Activated T-cell treated with anti-CD3 and anti-CD28 coated beads, Interleukin-2, amount 50 U/mL, for 48 hours (primary cell): ENCODE measurements at regions not wholly inside any gene's neighbourhood (a gene's known extent, or its start where the extent isn't known, plus 50 kb on each side); places are given as distances from the start of the nearest gene placed in this dataset.
"Not testable (repeated sequence)": the region's sequence is repeated elsewhere in the genome, so short reads cannot be mapped to it uniquely, and the experiment has no call there.

Experiments
- DNase-seq, 2 experiments: peaks; one replicate each; pipeline ENCODE4 v3.0.0-alpha.2; 2020

DNA sequence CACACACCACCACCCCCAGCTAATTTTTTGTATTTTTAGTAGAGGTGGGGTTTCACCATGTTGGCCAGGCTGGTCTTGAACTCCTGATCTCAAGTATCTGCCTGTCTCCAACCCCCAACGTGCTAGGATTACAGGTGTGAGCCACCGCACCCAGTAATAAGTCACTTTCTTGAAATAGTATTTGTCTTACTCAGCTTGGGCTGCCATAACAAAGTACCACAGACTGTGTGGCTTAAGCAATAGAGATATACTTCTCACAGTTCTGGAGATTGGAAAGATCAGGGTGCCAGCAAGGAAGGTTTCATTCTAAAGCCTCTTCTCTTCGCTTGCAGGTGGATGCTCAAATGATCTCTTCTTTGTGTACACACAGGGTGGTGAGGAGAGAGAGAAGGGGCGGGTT is 99.8 kb downstream of the ARRDC3 start:
- no peak for DNase-seq

DNA sequence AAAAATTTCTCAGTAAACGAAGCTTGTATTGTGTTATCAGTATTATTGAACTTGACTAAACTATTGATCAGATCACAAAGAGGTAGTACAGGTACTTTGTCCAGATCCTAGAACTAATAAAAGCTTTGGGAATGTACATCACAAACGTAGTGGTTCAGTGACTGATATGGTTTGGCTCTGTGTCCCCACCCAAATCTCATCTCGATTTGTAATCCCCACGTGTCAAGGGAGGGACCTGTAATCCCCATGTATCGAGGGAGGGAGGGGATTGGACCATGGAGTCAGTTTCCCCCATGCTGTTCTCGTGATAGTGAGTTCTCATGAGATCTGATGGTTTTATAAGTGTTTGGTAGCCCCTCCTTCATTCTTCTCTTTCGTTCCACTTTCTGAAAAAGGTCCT is 100.9 kb downstream of the ARRDC3 start:
- no peak for DNase-seq

DNA sequence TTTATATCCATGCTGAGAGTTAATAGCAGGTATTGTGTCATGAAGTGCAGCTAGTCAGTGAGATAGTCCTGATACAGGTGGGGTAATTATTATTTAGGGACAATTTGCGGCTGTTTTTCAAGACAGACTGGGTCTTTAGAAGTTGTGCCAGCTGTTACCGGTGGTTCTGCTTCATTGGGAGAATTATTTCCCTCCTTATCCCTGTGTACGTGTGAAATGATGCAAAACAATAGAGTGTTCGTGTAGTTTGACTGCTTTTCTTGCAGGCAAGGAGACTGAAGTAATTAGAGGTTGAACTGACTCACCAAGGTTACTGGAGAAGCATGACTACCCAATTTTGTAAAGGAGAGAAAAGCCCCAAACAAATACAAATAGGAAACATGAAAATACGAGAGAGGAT is 101.7 kb downstream of the ARRDC3 start:
- DNase-seq: no peak

DNA sequence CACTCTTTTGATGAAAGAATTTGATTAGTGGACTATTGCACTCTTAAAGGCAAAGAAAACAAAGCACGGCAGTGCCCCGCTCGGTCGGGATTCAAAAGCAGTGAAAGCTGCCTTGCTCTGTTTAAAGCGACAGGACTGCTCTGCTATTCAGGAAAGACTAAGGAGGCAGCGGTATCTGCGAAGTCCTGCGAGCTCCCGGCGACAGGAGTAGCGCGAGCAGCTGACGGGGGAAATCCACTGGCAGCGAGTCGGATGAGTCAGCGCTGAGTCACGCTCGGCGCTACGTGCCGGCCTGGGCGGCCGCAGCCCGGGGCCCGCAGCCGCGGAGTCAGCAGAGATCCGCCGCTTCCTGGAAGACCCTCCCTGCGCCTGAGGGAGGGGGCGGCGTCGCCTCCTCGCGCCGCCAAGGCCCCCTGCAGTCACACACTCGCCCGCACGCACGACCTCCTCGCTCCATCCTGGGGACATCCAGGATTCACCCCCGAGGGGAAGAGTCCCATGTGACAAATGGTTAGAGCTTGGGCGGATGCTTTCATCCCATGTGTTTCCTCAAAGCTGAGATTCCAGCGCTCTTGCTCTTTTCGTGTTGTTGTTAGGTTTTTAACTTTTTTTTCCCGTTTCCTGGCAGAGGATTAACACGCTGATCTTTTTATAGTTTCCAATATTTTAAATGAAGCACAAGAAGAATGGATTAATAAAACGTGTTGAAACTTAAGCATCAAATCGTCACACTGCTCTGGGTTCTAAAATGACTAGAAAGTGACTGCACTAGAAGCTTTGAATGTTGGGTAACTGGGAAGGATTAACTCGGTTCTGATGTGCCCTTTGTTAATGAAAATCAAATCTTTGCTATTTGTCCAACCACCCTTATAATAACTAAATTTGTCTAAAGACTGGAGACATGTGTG is 102.5 kb downstream of the ARRDC3 start:
- DNase-seq: peak; percentile 92 to 95

DNA sequence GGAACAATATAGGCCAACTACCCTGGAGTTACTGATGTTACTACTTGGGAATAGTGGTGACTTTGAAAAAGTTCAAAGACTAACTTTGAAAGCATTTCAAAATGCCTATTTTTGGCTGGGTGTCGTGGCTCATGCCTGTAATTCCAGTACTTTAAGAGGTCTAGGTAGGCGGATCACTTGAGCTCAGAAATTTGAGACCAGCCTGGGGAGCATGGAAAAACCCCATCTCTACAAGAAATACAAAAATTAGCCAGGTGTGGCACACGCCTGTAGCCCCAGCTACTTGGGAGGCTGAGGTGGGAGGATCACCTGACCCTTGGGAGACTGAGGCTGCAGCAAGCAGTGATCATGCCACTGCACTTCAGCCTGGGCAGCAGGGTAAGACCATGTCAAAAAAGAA is 105.3 kb downstream of the ARRDC3 start:
- DNase-seq: no peak

- no peak for DNase-seq
Measured at GRCh38 chr5:91277093-91277626, 106.0 kb downstream of the ARRDC3 start.

- DNase-seq: no peak
Measured at GRCh38 chr5:91272858-91273257, 110.3 kb downstream of the ARRDC3 start.

GRCh38 chr5:91271999-91272398 is 111.1 kb downstream of the ARRDC3 start:
- no peak for DNase-seq

DNA sequence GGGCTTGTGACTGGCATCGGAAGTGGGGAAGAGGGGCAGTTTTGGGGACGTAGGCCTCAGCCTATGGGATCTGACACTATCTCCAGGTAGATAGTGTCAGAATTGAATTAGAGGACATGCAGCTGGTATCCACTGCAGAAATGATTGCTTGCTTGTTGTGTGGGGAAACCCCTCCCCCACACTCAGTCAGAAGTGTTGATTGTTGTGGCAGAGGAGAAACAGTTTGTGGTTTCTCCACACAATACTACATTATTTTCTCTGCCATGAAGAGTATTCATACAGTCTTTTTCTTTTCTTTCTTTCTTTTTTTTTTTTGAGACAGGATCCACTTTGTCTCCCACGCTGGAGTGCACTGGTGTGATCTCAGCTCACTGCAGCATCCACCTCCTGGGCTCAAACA is 113.9 kb downstream of the ARRDC3 start:
- no peak for DNase-seq

GRCh38 chr5:91266184-91266705 is 116.9 kb downstream of the ARRDC3 start:
- DNase-seq: no peak

DNA sequence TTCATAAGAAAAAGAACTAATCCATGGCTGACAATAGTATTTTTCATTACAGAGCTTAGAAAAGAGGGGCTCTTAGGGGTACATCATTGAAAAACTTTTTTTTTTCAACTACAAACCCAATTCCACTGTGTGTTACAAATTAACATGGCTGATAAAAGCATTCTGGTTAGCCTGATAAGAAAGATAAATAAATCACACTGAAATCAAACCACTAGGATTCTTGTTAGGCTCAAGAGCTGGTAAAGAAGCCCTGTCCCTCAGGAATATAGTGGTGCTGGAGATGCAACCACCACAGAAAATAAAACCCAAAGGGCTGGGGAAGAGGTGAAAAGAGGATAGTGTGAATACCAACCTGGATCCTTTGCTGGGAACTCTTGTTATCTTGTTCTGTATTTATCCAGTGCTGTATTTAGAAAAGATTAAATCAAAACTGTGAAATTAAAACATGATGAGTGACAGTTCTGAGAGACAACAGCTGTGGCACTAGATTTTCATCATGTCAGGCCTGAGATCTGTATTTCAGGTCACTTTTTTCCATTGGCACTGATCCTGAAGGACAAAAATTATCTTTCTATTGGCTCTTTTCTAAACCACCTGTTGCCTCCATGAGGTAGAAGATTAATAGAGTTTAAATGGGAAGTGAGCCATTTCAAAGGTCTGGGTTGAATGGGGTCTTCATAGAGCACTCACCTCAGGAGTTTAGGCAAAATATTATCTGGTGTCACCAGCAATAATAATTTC is 118.6 kb downstream of the ARRDC3 start:
- DNase-seq: no peak

DNA sequence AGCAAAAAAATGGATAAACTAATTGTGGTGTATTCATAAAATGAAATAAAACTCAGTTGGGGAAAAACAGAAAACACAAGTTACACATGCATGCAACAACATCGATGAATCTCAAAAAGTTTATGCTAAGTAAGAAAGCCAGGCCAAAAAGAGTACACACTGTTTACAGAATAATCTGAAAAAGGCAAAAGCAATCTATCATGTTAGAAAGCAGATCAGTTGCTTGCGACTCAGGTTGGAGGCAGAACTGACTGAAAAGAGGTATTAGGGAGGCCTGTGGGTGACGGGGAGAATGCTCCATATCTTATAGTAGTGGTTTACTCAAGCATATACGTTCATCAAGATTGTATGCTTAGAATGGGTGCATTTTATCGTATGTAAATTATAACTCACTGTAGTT is 119.2 kb downstream of the ARRDC3 start:
- no peak for DNase-seq

GRCh38 chr5:91257301-91257700 is 125.8 kb downstream of the ARRDC3 start:
- no peak for DNase-seq

- DNase-seq: no peak
Measured at GRCh38 chr5:91256142-91256524, 127.0 kb downstream of the ARRDC3 start.

DNA sequence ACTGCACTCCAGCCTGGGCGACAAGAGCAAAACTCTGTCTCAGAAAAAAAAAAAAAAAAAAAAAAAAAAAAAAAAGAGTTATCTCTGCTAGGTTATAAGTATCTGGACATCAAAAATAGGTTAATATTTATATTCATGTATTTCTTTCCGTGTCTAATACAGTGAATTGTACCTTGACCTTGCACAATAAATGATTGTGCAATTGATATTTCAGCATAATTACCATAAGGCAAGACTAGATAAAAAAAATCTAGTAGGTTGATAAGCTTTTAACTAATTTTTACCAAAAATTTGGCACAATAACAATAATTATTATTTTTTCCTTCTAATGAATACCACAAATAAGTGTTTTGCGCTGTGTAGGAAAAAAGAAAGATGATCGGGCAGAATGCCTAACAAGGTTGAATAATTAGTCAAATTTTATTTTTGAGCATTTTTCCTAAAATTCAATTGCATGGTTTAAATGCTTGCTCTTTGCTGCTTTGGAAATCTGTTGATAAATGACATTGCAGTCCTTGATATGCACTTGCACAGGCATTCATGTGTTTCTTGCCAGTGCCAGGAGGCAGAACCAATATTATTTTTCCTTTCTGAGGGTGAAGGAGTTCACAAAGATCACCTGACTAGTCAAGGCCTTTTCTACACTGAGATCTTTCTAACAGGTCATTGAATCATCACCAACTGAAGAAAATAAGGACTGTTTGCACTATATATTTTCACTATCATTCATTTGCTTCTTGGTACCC is 127.5 kb downstream of the ARRDC3 start:
- DNase-seq: no peak

GRCh38 chr5:91252916-91253315 is 130.2 kb downstream of the ARRDC3 start:
- no peak for DNase-seq

GRCh38 chr5:91245871-91246270 is 137.2 kb downstream of the ARRDC3 start:
- no peak for DNase-seq

GRCh38 chr5:91245074-91245452 is 138.1 kb downstream of the ARRDC3 start:
- DNase-seq: no peak

DNA sequence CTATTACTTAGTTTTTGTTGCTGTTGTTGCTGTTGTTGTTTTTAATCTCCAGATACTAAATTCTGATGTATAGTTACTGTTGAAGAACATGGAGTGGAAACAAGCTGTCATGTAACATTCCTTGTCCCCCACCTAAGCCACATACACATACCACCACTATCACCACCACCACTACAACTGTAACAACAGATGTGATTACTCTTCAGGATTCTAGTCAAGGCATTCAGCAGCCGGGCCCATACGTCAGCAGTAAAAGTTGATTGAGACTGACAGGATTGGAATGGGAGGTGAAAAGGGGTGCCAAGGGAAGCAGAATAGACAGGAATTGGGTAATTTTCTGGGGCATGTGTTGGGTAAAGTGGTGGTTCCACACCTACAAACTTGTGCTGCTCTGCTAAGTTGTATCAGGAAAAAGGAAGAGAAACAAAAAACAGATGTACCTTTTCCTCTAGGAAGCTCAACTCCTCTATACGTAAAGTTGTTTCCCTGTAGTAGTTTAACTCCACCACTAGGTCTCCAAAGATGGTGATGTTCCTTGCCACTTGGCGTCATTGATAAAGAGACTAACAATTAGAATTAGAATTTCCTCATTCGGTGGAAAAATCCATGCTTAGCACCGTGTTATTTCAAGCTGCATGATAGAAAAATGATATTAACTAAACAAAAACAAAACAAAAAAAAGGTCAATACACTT is 138.6 kb downstream of the ARRDC3 start:
- DNase-seq: no peak

DNA sequence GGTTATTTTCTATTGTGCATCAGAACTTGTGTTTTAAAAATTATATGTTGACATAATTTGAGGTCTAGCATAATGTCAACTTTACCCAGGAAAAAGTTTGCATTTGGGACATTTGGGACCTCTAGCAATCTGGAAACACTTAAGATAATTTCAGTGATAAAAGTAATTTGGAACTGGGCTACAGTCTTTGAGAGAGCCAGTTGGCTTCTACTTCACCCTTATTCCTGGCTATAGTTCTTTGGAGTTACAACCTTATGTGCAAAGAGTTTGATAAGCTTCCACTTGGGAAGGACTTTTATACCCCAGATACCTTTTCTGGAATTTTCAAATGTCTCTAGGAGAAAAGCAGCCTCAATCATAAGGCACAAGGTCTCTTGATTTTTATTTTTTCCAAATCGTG is 139.3 kb downstream of the ARRDC3 start:
- DNase-seq: no peak

- no peak for DNase-seq
Measured at GRCh38 chr5:91243286-91243685, 139.8 kb downstream of the ARRDC3 start.

DNA sequence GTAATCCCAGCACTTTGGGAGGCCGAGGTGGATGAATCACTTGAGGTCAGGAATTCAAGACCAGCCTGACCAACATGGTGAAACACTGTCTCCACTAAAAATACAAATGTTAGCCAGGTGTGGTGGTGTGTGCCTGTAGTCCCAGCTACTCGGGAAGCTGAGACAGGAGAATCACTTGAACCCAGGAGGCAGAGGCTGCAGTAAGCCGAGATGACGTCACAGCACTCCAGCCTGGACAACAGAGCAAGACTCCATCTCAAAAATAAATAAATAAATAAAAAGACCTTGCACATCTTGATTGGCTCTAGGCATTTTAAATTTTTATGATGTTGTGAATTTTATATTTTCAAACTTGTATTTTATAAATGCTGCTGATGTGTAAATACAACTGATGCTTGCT is 141.7 kb downstream of the ARRDC3 start:
- DNase-seq: not testable (repeated sequence)
